CD4-positive, alpha-beta T cell treated with Interleukin-6 for 4 hours (primary cell): ENCODE measurements at regions not wholly inside any gene's neighbourhood (a gene's known extent, or its start where the extent isn't known, plus 50 kb on each side); places are given as distances from the start of the nearest gene placed in this dataset.
"Not testable (repeated sequence)": the region's sequence is repeated elsewhere in the genome, so short reads cannot be mapped to it uniquely, and the experiment has no call there.

Source experiments
- DNase-seq: peaks from one replicate; pipeline ENCODE4 v3.0.0-alpha.2; 2020; ENCODE audit warnings: mixed read lengths

DNA sequence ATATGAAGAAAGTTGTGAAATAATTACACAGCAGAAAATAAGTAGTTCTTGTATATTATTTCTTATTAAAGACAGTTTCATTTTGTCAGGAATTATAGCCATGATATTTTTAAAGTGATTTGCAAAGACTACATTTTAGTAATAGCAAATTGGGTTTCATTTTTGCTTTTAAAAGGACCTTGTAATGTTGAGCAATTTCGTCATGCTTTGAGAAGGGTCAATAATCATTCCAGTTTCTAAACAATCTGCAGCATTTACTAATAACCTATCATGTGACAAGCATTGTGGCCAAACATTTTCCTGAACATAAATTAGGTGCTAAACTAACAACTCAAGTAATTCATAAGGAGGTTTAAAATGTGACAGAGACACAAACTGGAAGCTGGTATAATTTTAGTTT lies 214.4 kb upstream of the CBLB start:
- DNase-seq, result no peak

DNA sequence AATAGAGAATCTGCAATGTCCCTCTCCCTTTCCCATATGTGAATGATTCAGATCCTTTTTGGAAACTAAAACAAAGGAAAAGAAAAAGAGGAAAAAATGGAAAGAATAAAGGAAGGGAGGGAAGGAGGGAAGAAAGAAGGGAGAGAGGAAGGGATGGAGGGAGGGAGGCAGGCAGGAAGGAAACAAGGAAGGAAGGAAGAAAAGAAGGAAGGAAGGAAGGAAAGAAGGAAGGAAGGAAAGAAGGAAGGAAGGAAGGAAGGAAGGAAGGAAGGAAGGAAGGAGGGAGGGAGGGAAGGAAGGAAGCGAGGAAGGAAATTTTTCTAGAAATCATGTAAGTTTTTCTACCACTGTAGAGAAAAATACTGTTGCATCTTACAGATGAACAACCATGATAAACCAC lies 215.0 kb upstream of the CBLB start:
- DNase-seq, result no peak

GRCh38 chr3:106086038-106086437 lies 217.2 kb upstream of the CBLB start:
- DNase-seq, result no peak

- DNase-seq, result no peak
Observed at GRCh38 chr3:106086636-106087035, 217.8 kb upstream of the CBLB start.

DNA sequence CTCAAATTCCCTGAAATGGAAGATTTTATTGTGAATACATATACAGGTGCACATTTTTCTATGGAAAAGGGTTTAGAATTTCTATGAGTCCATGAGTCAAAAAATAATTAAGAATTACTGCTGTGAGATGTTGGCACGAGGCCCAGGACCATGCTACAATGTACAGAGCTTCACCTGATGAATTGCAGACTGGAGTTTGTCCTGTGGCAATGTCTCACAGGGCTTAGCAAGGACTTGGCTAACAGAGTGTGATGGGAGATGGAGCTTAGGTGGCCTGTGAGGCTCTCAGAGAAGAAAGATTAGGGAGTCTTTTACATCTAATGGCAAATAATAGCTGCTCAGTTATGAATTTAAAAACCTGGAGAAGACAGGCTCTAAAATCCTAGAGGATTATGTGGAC lies 219.5 kb upstream of the CBLB start:
- DNase-seq, result no peak

- DNase-seq, result no peak
Observed at GRCh38 chr3:106088899-106089298, 220.1 kb upstream of the CBLB start.

GRCh38 chr3:106089806-106090205 lies 221.0 kb upstream of the CBLB start:
- no peak for DNase-seq

DNA sequence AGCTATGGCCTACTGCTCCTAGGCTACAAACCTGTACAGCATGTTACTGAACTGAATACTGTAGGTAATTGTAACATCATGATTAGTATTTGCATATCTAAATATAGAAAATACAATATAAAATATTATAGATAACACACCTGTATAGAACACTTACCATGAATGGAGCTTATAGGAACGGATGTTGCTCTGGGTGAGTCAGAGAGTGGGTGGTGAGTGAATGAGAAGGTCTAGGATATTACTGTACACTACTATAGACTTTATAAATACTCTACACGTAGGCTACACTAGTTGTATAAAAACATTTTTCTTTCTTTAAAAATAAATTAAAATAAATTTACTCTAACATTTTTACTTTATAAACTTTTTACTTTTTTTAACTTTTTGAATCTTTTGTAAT lies 224.0 kb upstream of the CBLB start:
- no peak for DNase-seq

DNA sequence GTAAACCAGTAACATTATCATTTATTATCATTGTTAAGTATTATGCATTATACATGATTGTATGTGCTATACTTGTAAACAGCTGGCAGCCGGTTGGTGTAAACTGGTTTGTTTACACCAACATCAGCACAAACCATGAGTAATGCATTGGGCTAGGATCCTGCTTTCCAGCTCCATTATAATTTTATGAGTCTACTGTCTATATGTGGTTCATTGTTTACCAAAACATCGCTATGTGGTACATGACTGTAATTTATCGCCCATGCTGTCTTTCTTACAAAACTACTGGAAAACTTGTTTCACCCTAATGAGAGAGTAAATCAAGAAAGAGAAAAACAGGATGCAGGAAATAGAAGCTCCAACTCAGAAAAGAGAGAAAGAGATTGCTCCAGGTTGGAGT lies 224.8 kb upstream of the CBLB start:
- no peak for DNase-seq

DNA sequence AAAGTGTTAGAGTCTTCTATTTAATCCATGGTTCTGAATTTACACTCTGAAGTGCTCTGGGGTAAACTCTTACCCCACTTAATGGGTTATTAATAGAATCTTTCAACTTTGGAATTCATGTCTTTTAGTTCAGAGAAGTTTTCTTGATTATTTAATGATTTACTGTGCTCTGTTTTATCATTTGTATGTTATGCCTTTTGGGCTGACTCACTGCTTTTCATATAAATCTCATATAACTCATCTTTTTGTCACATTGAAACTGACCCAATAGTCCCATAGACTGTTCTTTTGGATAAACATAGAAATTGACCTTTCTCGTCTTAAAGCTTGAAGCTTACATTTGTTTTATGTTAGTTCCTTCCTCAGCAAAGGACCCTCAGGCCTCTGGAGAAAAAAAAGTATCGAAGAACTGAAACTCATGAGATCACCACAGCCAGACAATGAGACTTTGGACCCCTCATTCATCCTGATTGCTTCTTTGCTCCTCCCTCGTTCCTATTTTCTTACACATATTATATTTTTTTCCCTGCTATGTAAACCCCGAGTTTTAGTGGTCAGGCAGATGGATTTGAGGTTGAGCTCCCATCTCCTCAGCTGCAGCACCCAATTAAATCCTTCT lies 229.1 kb upstream of the CBLB start:
- no peak for DNase-seq

DNA sequence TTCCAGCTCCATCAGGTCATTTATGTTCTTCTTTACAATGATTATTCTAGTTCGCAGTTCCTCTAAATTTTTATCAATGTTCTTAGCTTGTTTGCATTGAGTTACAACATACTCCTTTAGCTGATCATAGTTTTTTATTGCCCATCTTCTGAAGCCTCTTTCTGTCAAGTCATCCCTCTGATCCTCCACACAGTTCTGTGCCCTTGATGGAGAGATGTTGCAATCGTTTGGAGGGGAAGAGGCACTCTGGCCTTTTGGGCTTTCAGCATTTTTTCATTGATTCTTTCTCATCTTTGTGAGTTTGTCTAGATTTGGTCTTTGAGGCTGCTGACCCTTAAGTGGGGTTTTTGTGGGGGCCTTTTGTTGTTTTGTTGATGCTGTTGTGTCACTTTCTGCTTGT lies 234.6 kb upstream of the CBLB start:
- no peak for DNase-seq

GRCh38 chr3:106104078-106104477 lies 235.3 kb upstream of the CBLB start:
- no peak for DNase-seq

GRCh38 chr3:106108925-106109324 lies 240.1 kb upstream of the CBLB start:
- DNase-seq, result no peak

GRCh38 chr3:106112561-106112960 lies 243.7 kb upstream of the CBLB start:
- not testable (repeated sequence) for DNase-seq

GRCh38 chr3:106113747-106114146 lies 244.9 kb upstream of the CBLB start:
- no peak for DNase-seq

DNA sequence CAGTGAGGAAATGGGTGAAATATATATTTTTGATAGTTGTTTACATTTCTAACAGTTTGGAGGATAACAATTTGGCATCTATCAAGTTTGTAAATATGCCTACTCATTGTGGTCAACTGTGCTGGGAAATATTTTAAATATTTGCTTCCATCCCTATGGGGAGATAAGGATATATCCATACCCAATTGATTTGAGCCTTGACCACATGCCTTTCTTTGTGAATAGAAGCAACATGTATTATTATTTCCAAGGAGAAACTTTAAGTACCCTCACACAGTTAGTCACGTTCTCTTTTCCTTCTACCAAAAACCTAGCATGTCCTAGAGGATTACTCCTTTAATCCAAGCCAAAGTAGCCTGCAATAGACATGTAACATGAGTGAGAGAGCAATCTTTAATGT lies 245.4 kb upstream of the CBLB start:
- DNase-seq, result no peak

GRCh38 chr3:106114848-106115247 lies 246.0 kb upstream of the CBLB start:
- no peak for DNase-seq

DNA sequence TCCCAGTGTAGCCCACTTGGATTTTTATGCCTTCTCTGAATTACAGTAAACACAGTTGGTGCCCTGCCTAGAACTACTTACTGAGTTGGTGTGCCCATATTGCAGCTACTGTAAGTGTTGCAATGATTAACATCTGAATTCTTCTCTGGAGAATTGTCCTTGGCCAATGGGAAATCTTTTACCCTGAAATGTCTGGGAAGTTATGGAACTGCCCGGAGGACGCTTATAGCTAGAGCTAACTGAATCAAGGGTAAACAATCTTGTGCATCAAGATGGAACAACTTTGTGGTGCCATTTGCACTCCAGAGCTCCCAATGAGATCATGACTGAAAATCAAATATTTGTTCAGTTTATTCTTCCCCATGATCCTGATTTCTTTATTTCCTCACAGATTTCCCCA lies 246.7 kb upstream of the CBLB start:
- no peak for DNase-seq

GRCh38 chr3:106116733-106117489 lies 248.1 kb upstream of the CBLB start:
- no peak for DNase-seq

- DNase-seq, result no peak
Observed at GRCh38 chr3:106117490-106117858, 248.7 kb upstream of the CBLB start.

GRCh38 chr3:106119614-106120082 lies 250.8 kb upstream of the CBLB start:
- DNase-seq, result no peak

DNA sequence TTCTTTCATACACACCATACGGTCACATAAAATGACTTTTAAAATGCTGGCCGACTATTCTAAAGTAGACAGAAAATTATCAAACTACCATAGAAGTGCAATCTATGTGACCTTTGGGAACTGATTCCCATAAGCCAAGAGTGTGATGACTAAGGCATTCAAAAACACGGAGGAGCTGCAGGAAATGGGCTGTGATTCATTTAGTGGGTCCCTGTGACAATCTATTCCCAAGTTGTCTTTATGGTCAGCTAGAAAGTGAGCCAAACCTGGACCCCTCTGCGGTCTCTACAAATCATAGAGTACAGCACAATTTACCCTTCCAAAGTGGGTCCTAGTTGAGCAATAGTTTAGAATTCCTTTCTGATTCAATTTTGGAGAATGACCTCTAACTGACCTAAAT lies 251.5 kb upstream of the CBLB start:
- no peak for DNase-seq

- DNase-seq, result no peak
Observed at GRCh38 chr3:106121491-106122289, 252.9 kb upstream of the CBLB start.

GRCh38 chr3:106124818-106125217 lies 256.0 kb upstream of the CBLB start:
- no peak for DNase-seq
